GM12891 (cell line): ENCODE measurements at regions not wholly inside any gene's neighbourhood (a gene's known extent, or its start where the extent isn't known, plus 50 kb on each side); places are given as distances from the start of the nearest gene placed in this dataset.

Source experiments
- PAX5 ChIP-seq: IDR thresholded peaks from 2 replicates; pipeline ENCODE4 v1.6.1; 2011; ENCODE audit warnings: low read length, moderate library complexity, mild to moderate bottlenecking; ENCODE audit not compliant: insufficient read depth, severe bottlenecking
- POLR2A ChIP-seq: IDR thresholded peaks from 2 replicates; pipeline ENCODE4 v1.6.1; 2011; ENCODE audit warnings: low read depth, low read length, control low read depth
- POLR2AphosphoS5 ChIP-seq: IDR thresholded peaks from 2 replicates; pipeline ENCODE4 v1.6.1; 2011; ENCODE audit warnings: low read depth, low read length, control low read depth
- TAF1 ChIP-seq: IDR thresholded peaks from 2 replicates; pipeline ENCODE4 v1.6.1; 2011; ENCODE audit warnings: low read depth, low read length, control low read depth

DNA sequence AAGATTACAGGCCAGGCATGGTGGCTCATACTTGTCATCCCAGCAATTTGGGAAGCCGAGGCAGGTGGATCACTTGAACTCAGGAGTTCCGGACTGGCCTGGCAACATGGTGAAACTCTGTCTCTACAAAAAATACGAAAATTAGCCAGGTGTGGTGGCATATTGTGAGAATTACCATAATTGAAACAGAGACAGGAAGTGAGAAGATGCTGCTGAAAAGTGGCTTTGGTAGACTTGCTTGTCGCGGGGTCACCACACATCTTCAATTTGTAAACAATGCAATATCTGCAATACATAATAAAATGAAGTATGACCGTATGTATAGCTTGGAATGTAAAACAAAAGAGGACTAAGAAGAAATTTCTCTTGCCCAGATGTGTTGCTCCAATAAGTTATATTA lies 490.5 kb downstream of the GABRG2 start:
- no peak for TF ChIP-seq POLR2AphosphoS5
- no peak for TF ChIP-seq POLR2A
- TF ChIP-seq PAX5 = no peak
- TF ChIP-seq TAF1 = no peak
